RWPE1 (cell line): ENCODE measurements at regions not wholly inside any gene's neighbourhood (a gene's known extent, or its start where the extent isn't known, plus 50 kb on each side); places are given as distances from the start of the nearest gene placed in this dataset.

ENCODE experiments used
- CTCF ChIA-PET: fragments of 350-600 bp; sonication (Branson Sonifier 250); formaldehyde crosslinking; extraction: SDS; loops from one replicate; lab custom pipeline; 2021; lab: Yijun Ruan, JAX
- POLR2A ChIA-PET: fragments of 400-600 bp; formaldehyde crosslinking; extraction: SDS; loops from one replicate; lab custom pipeline; 2020; ENCODE audit warnings: antibody characterized with exemption; ENCODE audit not compliant: low non-redundant PET; lab: Yijun Ruan, JAX
- DNase-seq: peaks from one replicate; pipeline ENCODE4 v3.0.0; 2012; ENCODE audit warnings: low spot score
- H3K27ac ChIP-seq: fragments of 450-650 bp; 2 replicates; pipeline ENCODE4 v1.5.1; 2017
- TF ChIP-seq, protein P1 (sequence below): fragments of 450-650 bp; conservative IDR thresholded peaks from 2 replicates; pipeline ENCODE4 v1.5.1; 2017; ENCODE audit warnings: low read depth, mild to moderate bottlenecking

GRCh38 chr4:14267373-14268060 is 640.0 kb upstream of the BOD1L1 start:
- TF ChIP-seq, protein P1, sequence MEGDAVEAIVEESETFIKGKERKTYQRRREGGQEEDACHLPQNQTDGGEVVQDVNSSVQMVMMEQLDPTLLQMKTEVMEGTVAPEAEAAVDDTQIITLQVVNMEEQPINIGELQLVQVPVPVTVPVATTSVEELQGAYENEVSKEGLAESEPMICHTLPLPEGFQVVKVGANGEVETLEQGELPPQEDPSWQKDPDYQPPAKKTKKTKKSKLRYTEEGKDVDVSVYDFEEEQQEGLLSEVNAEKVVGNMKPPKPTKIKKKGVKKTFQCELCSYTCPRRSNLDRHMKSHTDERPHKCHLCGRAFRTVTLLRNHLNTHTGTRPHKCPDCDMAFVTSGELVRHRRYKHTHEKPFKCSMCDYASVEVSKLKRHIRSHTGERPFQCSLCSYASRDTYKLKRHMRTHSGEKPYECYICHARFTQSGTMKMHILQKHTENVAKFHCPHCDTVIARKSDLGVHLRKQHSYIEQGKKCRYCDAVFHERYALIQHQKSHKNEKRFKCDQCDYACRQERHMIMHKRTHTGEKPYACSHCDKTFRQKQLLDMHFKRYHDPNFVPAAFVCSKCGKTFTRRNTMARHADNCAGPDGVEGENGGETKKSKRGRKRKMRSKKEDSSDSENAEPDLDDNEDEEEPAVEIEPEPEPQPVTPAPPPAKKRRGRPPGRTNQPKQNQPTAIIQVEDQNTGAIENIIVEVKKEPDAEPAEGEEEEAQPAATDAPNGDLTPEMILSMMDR: no peak
- ChIA-PET CTCF (interaction anchor here (0.6 kb wide), 1 partner anchor 241 kb away, joined by 3 read pairs; no protein-coding TSS in a partner anchor), POLR2A (no interaction called here)
- no peak overlapping the region for H3K27ac ChIP-seq
- DNase-seq: no peak

- no peak for DNase-seq
- no peak overlapping the region for H3K27ac ChIP-seq
- CTCF ChIA-PET: no interaction called here
- POLR2A ChIA-PET: no interaction called here
- TF ChIP-seq, protein P1: no peak
Measured at GRCh38 chr4:14269824-14270223, 642.3 kb upstream of the BOD1L1 start.

- TF ChIP-seq, protein P1: no peak
- POLR2A ChIA-PET: no interaction called here
- CTCF ChIA-PET: no interaction called here
- no peak overlapping the region for H3K27ac ChIP-seq
- no peak for DNase-seq
Measured at GRCh38 chr4:14272206-14272605, 644.7 kb upstream of the BOD1L1 start.

- ChIA-PET CTCF (no interaction called here), POLR2A (no interaction called here)
- H3K27ac ChIP-seq: no peak overlapping the region
- no peak for DNase-seq
- TF ChIP-seq, protein P1: no peak
Measured at GRCh38 chr4:14277505-14277904, 650.0 kb upstream of the BOD1L1 start.

- ChIA-PET POLR2A (no interaction called here), CTCF (no interaction called here)
- TF ChIP-seq, protein P1: no peak
- H3K27ac ChIP-seq: no peak overlapping the region
- DNase-seq: no peak
Measured at GRCh38 chr4:14280567-14280966, 653.0 kb upstream of the BOD1L1 start.

DNA sequence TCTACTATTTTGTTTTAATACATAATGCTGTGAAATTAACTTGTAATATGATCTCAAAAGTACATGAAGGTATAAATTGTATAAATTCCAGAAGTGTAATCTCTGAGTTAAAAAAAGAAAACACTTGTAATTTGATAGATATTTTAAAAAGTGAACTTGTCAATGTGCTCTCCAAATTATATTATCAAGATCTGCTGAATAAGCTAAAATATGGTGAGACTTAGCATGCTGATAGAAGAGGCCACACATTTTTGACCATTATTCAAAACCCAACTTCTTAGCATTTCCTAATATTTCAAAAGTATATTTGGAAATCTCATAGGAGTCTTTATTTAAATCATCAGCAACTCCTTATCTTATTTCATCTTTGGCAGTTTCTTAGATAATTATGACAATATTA is 657.1 kb upstream of the BOD1L1 start:
- ChIA-PET CTCF (no interaction called here), POLR2A (no interaction called here)
- no peak for DNase-seq

More for the DNA sequence above, 657.1 kb upstream of the BOD1L1 start:
- H3K27ac ChIP-seq: no peak overlapping the region
- TF ChIP-seq, protein P1: no peak
